ENCODE measurements at regions not wholly inside any gene's neighbourhood (a gene's known extent, or its start where the extent isn't known, plus 50 kb on each side); places are given as distances from the start of the nearest gene placed in this dataset.

DNA sequence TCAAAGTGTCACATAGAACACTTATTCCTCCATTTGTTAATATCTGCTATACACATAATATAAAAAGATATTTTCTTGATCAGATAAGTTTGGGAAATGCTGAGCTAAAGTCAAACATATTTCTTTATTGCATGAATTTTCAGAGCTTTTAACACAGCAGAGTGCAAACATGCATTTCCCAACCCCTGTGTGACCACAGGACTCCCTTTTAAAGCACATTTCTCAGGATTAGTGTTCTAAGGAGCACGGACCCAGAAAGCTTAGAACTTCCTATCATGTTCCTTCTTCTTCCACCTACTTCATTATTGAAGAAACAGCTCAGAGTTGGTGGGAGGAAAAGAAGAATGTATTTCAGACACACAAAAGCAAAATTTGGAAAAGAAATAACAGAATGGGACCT lies 109.1 kb upstream of the CDC42BPA start:
- DNase-seq (ENCODE audit: low spot score) (no peak), ATAC-seq (ENCODE audit: low FRiP score) (no peak)
- TF ChIP-seq, protein P1, sequence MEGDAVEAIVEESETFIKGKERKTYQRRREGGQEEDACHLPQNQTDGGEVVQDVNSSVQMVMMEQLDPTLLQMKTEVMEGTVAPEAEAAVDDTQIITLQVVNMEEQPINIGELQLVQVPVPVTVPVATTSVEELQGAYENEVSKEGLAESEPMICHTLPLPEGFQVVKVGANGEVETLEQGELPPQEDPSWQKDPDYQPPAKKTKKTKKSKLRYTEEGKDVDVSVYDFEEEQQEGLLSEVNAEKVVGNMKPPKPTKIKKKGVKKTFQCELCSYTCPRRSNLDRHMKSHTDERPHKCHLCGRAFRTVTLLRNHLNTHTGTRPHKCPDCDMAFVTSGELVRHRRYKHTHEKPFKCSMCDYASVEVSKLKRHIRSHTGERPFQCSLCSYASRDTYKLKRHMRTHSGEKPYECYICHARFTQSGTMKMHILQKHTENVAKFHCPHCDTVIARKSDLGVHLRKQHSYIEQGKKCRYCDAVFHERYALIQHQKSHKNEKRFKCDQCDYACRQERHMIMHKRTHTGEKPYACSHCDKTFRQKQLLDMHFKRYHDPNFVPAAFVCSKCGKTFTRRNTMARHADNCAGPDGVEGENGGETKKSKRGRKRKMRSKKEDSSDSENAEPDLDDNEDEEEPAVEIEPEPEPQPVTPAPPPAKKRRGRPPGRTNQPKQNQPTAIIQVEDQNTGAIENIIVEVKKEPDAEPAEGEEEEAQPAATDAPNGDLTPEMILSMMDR (IDR thresholded peaks at IDR 0.05): no peak

DNA sequence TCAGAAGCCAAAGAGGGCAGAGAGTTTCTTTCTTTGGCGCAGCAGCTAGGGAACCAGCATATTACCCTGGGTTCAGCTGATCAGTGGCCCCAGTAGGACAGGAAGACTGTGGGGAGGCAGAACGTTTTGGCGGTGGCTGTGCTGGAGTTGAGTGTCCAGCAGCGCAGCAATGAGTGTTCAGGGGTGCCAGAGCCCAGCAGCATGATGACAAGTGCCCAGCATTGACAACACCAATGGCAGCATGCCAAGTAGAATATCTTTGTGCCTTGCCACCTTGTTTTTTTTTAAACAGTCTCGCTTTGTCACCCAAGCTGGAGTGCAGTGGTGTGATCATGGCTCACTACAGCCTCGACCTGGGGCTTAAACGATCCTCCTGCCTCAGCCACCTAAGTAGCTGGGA lies 106.7 kb upstream of the CDC42BPA start:
- TF ChIP-seq, protein P1 (IDR thresholded peaks at IDR 0.05): no peak
- no peak for ATAC-seq (ENCODE audit: low FRiP score)
- no peak for DNase-seq (ENCODE audit: low spot score)

DNA sequence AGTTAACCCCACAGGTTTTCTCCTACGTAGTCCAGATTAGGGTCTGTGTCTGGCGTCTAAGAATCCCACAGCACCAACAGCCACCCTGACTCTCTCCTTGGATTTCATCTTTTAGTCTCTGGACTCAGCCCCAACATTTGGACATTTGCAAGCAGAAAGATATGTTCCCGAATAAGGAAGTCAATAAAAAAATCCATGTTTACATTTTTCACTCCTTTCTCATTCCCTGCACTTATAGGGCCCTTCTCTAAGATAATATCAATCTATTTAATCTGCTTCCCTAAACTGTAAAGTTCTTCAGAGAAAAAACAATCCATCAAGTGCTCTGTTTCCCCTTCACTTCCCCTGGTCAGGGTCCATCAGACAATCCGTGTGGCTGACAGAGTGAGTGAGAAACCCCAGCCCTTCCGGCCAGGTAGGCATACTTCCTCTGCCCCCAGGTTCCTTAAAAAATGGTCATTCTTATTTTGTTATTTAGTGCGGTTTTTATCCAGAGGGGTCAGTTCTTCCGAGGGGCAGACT lies 105.9 kb upstream of the CDC42BPA start:
- DNase-seq (ENCODE audit: low spot score) (no peak), ATAC-seq (ENCODE audit: low FRiP score) (no peak)
- TF ChIP-seq, protein P1 (IDR thresholded peaks at IDR 0.05): no peak

DNA sequence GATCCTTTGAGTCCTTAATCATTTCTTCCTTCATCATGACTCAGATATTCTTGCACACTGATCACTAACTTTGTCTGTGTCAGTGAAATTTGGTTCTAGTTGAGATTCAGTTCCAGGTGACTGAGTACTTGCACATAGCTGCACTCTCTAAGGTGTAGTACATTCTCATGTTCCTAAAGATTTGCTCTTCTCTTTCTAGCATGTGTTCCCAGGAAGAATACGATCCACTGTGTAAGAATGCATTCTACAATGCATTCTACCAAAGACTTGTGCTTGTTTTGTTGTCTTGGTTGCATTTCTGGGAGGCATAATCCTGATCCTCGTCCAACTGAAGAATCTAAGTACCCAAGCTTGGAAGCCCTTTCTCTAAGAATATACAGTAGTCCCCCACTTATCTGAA lies 104.3 kb upstream of the CDC42BPA start:
- DNase-seq (ENCODE audit: low spot score) (no peak), ATAC-seq (ENCODE audit: low FRiP score) (no peak)
- TF ChIP-seq, protein P1 (IDR thresholded peaks at IDR 0.05): no peak

DNA sequence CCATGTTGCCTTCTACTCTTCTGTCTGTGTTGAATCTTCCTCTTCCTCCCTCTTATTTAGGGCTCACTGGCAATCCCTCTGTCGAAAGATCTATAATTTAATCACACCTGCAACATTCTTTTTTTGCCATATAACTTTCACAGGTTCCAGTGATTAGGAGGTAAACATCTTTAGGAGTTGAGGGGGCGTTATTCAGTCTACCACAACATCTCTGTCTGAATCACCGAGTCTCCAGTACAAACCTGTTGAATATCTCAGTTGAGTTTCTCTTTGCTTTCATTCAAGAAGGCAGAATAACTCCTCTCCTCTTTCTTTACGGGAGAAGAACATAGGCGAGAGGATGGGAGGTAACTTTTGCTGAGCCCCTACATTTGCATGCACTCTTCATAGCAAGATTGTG lies 101.9 kb upstream of the CDC42BPA start:
- DNase-seq (ENCODE audit: low spot score): no peak
- ATAC-seq (ENCODE audit: low FRiP score): no peak
- TF ChIP-seq, protein P1 (IDR thresholded peaks at IDR 0.05): no peak

DNA sequence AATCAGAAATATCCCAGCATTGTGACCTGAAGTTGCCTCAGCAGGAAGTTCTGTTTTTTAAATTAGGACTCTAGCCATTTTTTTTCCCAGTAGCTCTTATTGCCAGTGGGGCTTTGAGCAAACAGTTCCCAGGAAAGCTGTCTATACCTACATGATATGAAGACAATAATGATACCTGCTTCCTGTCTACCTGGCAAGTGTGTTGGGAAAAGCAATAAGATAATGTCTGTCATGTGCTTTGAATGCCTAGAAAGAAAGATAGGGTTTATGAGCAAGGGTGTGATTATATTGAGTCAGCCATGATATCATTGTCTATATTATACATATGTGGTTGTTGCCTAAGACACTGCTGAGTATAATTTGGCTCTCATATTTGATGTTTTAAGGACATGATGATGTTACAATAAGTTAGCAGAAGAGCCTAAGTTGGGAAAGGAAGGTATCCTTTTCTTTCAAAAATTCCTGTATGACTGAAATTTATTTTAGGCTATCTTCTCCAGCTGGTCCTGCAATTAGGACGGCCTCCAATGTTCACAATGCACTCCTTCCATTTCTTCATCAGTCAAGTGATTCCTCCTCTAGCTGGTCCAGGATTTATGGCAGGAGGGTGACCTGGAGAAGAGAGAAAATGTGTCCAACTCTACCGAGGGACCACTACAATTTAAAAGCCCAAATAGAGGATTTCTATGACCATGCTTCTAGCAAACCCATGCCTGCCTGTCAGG lies 99.6 kb upstream of the CDC42BPA start:
- DNase-seq (ENCODE audit: low spot score): no peak
- ATAC-seq (ENCODE audit: low FRiP score): no peak

More for the DNA sequence above, 99.6 kb upstream of the CDC42BPA start:
- TF ChIP-seq, protein P1 (IDR thresholded peaks at IDR 0.05): no peak

Data from omental fat pad (tissue), 3 donors.